Upper lobe of right lung (tissue), 1 donor: ENCODE measurements at regions not wholly inside any gene's neighbourhood (a gene's known extent, or its start where the extent isn't known, plus 50 kb on each side); places are given as distances from the start of the nearest gene placed in this dataset.
A peak's percentile ranks its signal among the peaks of the same experiment; 100 is the strongest.

Source experiments
- ATAC-seq: fragments of 200-7000 bp; cut with Tn5 transposase; one replicate; pipeline ENCODE4 v1.9.1; 2020; ENCODE audit warnings: mild to moderate bottlenecking, moderate library complexity
- DNase-seq: peaks from one replicate; pipeline ENCODE4 v3.0.0-alpha.2; 2020
- H3K27ac ChIP-seq: fragments of 200-600 bp; one replicate; pipeline ENCODE4 v1.8.0; 2022
- H3K27me3 ChIP-seq: fragments of 200-600 bp; one replicate; pipeline ENCODE4 v1.8.0; 2022; ENCODE audit warnings: mild to moderate bottlenecking
- H3K36me3 ChIP-seq: fragments of 200-600 bp; one replicate; pipeline ENCODE4 v1.8.0; 2022
- H3K4me1 ChIP-seq: fragments of 200-600 bp; one replicate; pipeline ENCODE4 v1.8.0; 2022
- H3K4me3 ChIP-seq: fragments of 200-600 bp; one replicate; pipeline ENCODE4 v1.8.0; 2022; ENCODE audit warnings: mild to moderate bottlenecking
- H3K9me3 ChIP-seq: fragments of 200-600 bp; one replicate; pipeline ENCODE4 v1.8.0; 2022
- CTCF ChIP-seq: fragments of 200-600 bp; IDR thresholded peaks from one replicate; pipeline ENCODE4 v1.8.0; 2022; ENCODE audit warnings: antibody characterized with exemption
- intact Hi-C: fragments of 100-400 bp; cut with DNase I; formaldehyde crosslinking; loops from one replicate; pipeline ENCODE4 v1.11.0; 2022
- donor health status: DM: no; HTN: yes; CAD: no; lungs with severe emphysema.

DNA sequence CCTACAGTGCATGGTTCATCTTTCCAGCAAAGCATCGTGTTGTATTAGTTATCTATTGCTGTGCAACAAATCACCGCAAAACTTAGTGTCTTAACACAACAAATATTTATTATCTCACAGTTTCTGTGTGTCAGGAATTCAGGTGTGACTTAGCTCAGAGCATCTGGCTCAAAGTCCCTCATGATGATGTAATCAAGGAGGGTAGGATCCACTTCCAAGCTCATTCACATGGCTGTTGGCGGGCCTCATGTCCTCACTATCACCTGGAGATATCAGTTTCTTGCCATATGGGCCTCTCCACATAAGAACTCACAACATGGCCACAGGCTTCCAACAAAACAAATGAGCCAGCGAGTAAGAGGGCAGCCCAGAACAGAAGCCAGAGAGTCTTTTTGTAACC is 135.6 kb upstream of the GJB5 start:
- no peak for DNase-seq
- Histone ChIP-seq H3K9me3 (no peaks in the 10 kb centered on the region), H3K4me3 (no peak overlapping the region), H3K27me3 (peaks cover 12% of the 10 kb centered on the region), H3K27ac (no peak overlapping the region), H3K36me3 (no peaks in the 10 kb centered on the region), H3K4me1 (no peaks in the 10 kb centered on the region)
- intact Hi-C loops, result no loop called here
- no peak for ATAC-seq
- TF ChIP-seq CTCF, result no peak

DNA sequence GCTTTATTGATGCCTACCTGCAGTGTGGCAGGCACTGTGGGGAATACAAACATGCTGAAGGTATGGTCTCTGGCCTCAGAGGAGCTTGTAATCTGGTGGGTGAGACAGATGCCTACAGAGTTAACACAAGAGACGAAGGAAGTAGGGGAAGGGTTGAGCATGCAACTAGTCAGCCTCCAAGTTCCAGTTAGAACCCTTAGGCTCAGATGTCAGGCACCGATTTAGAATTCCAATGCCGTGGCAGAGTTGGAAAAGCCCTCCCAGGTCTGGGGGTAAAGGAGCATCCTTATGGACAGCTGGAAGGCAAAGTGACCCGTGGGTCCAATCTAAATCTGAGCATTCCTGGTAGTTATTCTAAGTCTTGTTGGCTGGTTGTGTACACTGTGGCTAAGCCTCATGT is 132.9 kb upstream of the GJB5 start:
- no peaks in the 10 kb centered on the region for H3K36me3 ChIP-seq
- no peaks in the 10 kb centered on the region for H3K9me3 ChIP-seq
- H3K4me3 ChIP-seq, result no peak overlapping the region
- H3K27ac ChIP-seq, result no peak overlapping the region
- intact Hi-C loops, result no loop called here
- peaks cover 12% of the 10 kb centered on the region for H3K27me3 ChIP-seq
- no peak for TF ChIP-seq CTCF
- DNase-seq (no peak), ATAC-seq (no peak)
- H3K4me1 ChIP-seq, result no peaks in the 10 kb centered on the region

GRCh38 chr1:34625521-34626015 is 129.3 kb upstream of the GJB5 start:
- no peak for ATAC-seq
- H3K36me3 ChIP-seq, result no peaks in the 10 kb centered on the region
- intact Hi-C loops, result no loop called here
- H3K9me3 ChIP-seq, result no peaks in the 10 kb centered on the region
- no peak for TF ChIP-seq CTCF
- no peaks in the 10 kb centered on the region for H3K4me1 ChIP-seq
- H3K27me3 ChIP-seq, result peaks cover 5% of the 10 kb centered on the region
- H3K27ac ChIP-seq, result no peak overlapping the region
- DNase-seq, result no peak
- no peak overlapping the region for H3K4me3 ChIP-seq

- DNase-seq (no peak), ATAC-seq (no peak)
- Histone ChIP-seq H3K4me3 (no peak overlapping the region), H3K4me1 (no peaks in the 10 kb centered on the region), H3K27ac (no peak overlapping the region), H3K36me3 (no peaks in the 10 kb centered on the region), H3K9me3 (no peaks in the 10 kb centered on the region), H3K27me3 (no peaks in the 10 kb centered on the region)
- no peak for TF ChIP-seq CTCF
- intact Hi-C loops, result no loop called here
Measured at GRCh38 chr1:34627465-34628240, 127.2 kb upstream of the GJB5 start.

DNA sequence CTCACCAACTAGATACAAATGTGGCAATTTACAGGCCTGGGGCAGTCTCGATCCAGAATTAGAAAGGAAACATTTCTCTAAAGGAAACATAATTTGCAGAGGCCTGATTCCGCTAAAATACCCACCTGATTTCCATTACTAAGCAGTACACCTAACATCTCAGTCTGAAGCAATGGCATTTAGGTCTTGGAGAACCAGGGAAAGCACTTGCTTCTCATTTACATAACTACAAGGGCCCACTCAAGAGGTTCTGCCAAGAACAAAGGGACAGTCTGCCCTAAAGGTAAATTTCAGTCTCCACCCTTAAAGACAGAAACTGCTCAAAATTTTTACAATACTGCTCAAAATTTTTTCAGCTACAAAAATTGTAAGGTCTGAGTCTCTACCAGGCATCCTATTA is 123.7 kb upstream of the GJB5 start:
- no peak for TF ChIP-seq CTCF
- peak; percentile 68 for ATAC-seq
- no peaks in the 10 kb centered on the region for H3K36me3 ChIP-seq
- no peaks in the 10 kb centered on the region for H3K4me1 ChIP-seq
- intact Hi-C loops, result no loop called here
- no peaks in the 10 kb centered on the region for H3K27me3 ChIP-seq
- no peak overlapping the region for H3K4me3 ChIP-seq
- DNase-seq, result no peak
- no peaks in the 10 kb centered on the region for H3K9me3 ChIP-seq
- no peak overlapping the region for H3K27ac ChIP-seq

DNA sequence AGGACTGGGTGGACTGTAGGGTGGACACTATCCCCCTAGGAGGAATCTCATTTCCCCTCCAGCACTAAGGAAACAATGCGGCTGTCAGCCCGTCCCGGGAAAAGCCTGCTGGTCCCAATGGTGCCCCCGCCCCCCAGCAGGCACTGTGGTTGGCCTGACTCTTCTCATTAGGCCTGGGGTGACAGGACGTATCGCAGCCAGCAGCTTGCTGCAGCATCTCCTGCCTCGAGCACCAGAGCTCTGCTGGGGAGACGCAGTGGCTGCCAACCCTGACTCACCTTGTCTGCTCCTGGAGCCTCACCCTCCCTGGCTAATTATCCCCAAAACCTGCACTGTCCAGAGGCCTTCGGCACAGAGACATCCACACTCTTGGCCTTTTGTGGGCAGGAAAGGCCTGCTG is 115.1 kb upstream of the GJB5 start:
- no peaks in the 10 kb centered on the region for H3K36me3 ChIP-seq
- intact Hi-C loops, result no loop called here
- no peak overlapping the region for H3K4me3 ChIP-seq
- no peak for TF ChIP-seq CTCF
- H3K27ac ChIP-seq, result no peak overlapping the region
- no peaks in the 10 kb centered on the region for H3K4me1 ChIP-seq
- DNase-seq, result no peak
- peaks cover 4% of the 10 kb centered on the region for H3K27me3 ChIP-seq
- no peak for ATAC-seq
- no peaks in the 10 kb centered on the region for H3K9me3 ChIP-seq
